ENCODE measurements at regions not wholly inside any gene's neighbourhood (a gene's known extent, or its start where the extent isn't known, plus 50 kb on each side); places are given as distances from the start of the nearest gene placed in this dataset.

DNA sequence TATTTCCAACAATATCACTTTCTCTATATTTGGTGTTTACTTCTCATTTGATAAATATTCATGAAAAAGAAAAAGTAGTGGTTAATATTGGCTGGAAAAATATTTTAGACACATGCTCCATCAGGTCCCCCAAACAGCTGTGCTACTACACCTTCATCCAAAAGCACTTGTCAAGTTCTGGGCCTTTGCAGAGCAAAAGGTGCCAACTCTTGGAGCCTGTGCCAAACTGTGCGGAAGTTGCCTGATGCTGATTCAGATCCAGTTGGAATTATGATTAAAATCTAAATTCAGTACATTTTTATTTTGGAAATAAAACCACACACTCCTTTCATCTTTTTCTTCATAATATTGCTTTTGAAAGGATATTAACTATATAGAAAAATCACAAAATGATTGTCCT, 1497.4 kb upstream of the CADM2 start:
- Mint-ChIP-seq H3K27me3 (no peaks in the 10 kb centered on the region), H3K4me1 (ENCODE audit: low read depth) (no peaks in the 10 kb centered on the region), H3K9me3 (no peaks in the 10 kb centered on the region), H3K36me3 (ENCODE audit: low read depth) (no peaks in the 10 kb centered on the region), H3K27ac (no peak overlapping the region), H3K4me3 (no peak overlapping the region)
- intact Hi-C loops (cut with micrococcal nuclease), result no loop called here

DNA sequence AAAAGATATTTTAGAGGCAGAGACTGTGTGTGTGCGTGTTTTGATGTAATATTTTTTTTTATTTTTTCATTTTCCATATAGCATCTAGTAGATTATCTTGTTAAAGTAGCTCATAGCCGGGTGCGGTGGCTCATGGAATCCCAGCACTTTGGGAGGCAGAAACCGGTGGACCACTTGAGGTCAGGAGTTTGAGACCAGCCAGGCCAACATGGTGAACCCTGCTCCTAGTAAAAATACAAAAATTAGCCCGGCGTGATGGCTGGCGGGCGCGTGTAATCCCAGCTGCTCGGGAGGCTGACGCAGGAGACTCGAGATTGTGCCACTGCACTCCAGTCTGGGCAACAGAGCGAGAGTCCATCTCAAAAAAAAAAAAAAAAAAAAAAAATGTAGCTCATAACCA, 1481.2 kb upstream of the CADM2 start:
- Mint-ChIP-seq H3K9me3 (no peaks in the 10 kb centered on the region), H3K4me3 (no peak overlapping the region), H3K27ac (no peak overlapping the region), H3K36me3 (ENCODE audit: low read depth) (no peaks in the 10 kb centered on the region), H3K27me3 (no peaks in the 10 kb centered on the region), H3K4me1 (ENCODE audit: low read depth) (no peaks in the 10 kb centered on the region)
- intact Hi-C loops (cut with micrococcal nuclease), result no loop called here

DNA sequence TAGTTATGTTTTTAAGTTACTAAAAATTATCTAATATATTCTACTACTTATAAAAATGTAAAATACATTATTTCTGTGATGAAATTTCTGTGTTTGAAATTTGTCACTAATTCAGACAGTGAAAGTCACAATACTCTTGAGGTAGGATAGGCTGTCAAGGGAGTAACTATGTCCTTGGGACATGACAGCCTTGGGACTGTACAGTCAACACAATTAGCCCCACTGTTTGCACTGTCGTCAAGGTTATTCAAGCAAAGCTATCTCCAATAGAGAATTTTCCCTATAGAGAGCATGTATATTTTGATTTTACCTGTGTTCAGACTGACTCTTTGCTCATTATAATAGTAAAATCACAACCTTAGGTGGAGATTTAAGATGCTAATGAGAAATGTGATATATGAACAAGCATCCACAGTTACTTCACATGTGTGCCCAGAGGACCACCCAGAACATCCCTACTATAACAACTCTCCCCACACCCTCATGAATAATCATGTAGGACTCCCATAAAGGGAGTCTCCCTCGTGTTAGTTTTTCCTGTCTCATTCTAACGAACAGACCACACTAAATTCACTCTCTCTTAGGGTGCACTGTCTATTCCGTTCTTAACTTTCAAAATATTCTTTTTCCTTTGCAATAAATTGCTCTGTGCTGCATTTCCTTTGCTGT, 1476.3 kb upstream of the CADM2 start:
- Mint-ChIP-seq H3K27ac (no peak overlapping the region), H3K27me3 (no peaks in the 10 kb centered on the region), H3K9me3 (no peaks in the 10 kb centered on the region), H3K4me3 (no peak overlapping the region), H3K4me1 (ENCODE audit: low read depth) (no peaks in the 10 kb centered on the region), H3K36me3 (ENCODE audit: low read depth) (no peaks in the 10 kb centered on the region)
- intact Hi-C loops (cut with micrococcal nuclease), result no loop called here

DNA sequence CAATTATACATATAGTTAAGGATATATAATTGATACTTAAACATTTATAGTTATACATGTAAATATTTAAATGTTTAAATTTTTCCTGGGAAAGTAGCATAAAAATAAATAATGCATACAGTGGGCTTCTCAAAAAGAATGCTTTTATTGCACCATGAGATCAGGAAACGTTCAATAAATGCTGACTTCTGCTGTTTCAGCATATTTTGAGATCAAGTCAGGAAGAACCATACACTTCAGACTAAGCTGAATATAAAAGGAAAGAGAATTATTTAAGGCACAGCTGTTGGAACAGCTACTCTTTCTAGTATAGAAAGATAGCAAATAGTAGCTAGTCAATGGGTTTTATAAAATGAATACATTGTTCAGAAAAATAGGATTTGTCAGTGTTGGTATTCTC, 1462.3 kb upstream of the CADM2 start:
- Mint-ChIP-seq H3K4me1 (ENCODE audit: low read depth) (no peaks in the 10 kb centered on the region), H3K27ac (no peak overlapping the region), H3K27me3 (no peaks in the 10 kb centered on the region), H3K9me3 (no peaks in the 10 kb centered on the region), H3K36me3 (ENCODE audit: low read depth) (no peaks in the 10 kb centered on the region), H3K4me3 (no peak overlapping the region)
- intact Hi-C loops (cut with micrococcal nuclease), result no loop called here

DNA sequence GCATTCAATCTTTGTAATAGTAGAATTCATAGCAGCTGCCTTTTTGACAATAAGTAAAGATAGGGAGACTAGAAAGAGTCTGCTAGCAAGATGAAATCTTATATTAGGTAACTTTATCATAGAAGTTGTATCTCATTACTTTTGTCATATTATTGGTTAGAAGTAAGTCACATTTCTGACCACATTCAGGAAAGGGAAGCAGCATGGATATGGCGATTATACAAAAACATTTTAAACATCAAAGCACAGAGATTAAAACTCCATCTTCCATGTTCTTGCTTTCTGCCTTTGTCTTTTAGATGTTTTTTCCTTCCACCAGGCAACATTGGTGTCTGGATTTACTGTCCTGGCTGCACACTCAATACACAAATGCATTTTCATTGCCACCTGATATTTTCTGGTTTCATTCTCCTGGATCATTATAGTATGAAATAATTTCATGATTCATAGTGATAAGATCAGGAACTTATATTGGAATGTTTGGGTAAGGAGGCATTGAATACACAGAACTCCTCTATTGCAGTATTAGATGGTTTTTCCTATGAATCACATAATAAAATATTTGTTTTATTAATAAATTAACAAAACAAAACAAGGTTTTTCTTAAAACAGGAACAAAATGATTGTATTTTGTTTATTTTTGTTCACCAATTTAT, 1460.3 kb upstream of the CADM2 start:
- intact Hi-C loops (cut with micrococcal nuclease), result no loop called here
- no peaks in the 10 kb centered on the region for H3K27me3 Mint-ChIP-seq
- no peaks in the 10 kb centered on the region for H3K36me3 Mint-ChIP-seq (ENCODE audit: low read depth)
- H3K9me3 Mint-ChIP-seq, result no peaks in the 10 kb centered on the region
- no peak overlapping the region for H3K4me3 Mint-ChIP-seq
- no peaks in the 10 kb centered on the region for H3K4me1 Mint-ChIP-seq (ENCODE audit: low read depth)
- no peak overlapping the region for H3K27ac Mint-ChIP-seq

DNA sequence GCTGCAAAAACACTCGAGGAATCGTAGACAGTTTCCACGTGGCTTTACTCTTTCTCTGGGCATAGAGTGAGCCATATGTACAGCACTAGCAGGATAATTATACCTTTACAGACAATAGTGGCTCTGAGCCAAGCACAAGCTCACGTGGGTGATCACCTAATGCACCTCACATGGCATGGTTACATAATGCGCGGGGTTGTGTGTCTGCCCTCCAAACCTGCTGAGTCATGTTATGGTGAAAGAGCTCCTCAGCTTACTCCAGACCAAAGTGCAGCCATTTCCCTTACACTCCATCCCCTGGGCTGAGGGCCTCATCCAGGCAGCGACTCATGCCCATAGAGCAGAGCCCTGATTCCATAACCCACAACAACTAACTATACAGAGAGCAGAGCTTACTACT, 1458.4 kb upstream of the CADM2 start:
- H3K9me3 Mint-ChIP-seq, result no peaks in the 10 kb centered on the region
- H3K4me1 Mint-ChIP-seq (ENCODE audit: low read depth), result no peaks in the 10 kb centered on the region
- intact Hi-C loops (cut with micrococcal nuclease), result no loop called here
- no peaks in the 10 kb centered on the region for H3K27me3 Mint-ChIP-seq
- no peaks in the 10 kb centered on the region for H3K36me3 Mint-ChIP-seq (ENCODE audit: low read depth)
- no peak overlapping the region for H3K27ac Mint-ChIP-seq
- H3K4me3 Mint-ChIP-seq, result no peak overlapping the region

DNA sequence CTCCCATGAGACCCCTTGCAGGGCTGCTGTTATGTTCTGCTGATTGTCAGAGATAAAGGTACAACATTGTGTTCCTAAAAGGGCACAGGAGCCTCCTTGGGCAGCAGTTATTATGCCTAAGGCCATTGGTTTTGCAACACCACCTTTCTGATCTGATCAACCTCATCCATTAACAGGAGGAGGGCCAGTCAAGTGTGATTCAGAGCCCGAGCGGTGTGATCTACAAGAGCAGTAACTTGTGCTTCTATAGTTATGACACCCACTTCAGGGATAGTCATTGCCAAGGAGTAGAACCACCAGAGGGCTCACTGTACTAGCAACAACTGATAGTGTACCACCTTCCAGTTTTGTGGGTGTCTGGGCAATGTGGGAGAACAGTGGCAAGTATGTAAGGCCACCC, 1457.9 kb upstream of the CADM2 start:
- Mint-ChIP-seq H3K4me1 (ENCODE audit: low read depth) (no peaks in the 10 kb centered on the region), H3K27ac (no peak overlapping the region), H3K4me3 (no peak overlapping the region), H3K36me3 (ENCODE audit: low read depth) (no peaks in the 10 kb centered on the region), H3K27me3 (no peaks in the 10 kb centered on the region), H3K9me3 (no peaks in the 10 kb centered on the region)
- intact Hi-C loops (cut with micrococcal nuclease), result no loop called here

DNA sequence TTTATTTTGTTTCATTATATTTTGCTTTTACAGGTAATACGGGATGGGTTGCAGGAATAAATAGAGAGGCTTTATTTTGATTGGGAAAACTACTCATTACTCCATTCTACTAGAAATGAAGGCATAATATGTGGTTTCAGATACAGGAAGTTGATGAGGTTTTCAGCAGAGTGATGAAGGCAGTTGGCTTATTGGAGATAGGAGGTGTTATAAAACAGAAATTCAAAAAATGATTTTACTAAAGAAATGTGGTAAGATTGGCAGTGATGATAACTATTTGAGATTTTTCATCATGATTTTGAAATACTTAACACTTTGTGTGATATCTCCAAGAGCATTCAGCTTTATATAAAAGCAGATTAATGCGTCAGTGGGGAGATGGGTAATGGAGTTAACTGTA, 1445.7 kb upstream of the CADM2 start:
- H3K9me3 Mint-ChIP-seq, result no peaks in the 10 kb centered on the region
- no peak overlapping the region for H3K4me3 Mint-ChIP-seq
- no peaks in the 10 kb centered on the region for H3K36me3 Mint-ChIP-seq (ENCODE audit: low read depth)
- H3K27me3 Mint-ChIP-seq, result no peaks in the 10 kb centered on the region
- intact Hi-C loops (cut with micrococcal nuclease), result no loop called here
- H3K4me1 Mint-ChIP-seq (ENCODE audit: low read depth), result no peaks in the 10 kb centered on the region
- H3K27ac Mint-ChIP-seq, result no peak overlapping the region

DNA sequence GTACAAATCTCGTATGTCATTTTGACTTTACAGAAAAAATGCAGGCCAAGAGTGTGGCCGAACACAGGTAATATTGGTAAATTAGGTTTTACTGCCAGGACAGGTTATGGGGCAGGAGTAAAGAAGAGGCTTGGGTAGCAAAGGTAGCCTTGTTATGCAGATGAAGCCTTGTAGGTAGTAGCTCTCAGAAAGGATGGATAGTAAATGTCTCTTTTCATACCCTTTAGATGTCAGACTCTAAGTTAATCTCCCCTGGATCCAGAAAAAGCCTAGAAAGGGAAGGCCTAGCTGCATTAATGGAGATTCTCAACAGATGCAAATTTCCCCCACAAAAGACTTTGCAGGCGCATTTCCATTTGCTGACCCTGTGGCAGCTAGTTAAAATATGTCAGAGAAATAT, 1445.1 kb upstream of the CADM2 start:
- intact Hi-C loops (cut with micrococcal nuclease), result no loop called here
- H3K27ac Mint-ChIP-seq, result no peak overlapping the region
- no peaks in the 10 kb centered on the region for H3K27me3 Mint-ChIP-seq
- H3K4me1 Mint-ChIP-seq (ENCODE audit: low read depth), result no peaks in the 10 kb centered on the region
- H3K9me3 Mint-ChIP-seq, result no peaks in the 10 kb centered on the region
- H3K36me3 Mint-ChIP-seq (ENCODE audit: low read depth), result no peaks in the 10 kb centered on the region
- H3K4me3 Mint-ChIP-seq, result no peak overlapping the region

DNA sequence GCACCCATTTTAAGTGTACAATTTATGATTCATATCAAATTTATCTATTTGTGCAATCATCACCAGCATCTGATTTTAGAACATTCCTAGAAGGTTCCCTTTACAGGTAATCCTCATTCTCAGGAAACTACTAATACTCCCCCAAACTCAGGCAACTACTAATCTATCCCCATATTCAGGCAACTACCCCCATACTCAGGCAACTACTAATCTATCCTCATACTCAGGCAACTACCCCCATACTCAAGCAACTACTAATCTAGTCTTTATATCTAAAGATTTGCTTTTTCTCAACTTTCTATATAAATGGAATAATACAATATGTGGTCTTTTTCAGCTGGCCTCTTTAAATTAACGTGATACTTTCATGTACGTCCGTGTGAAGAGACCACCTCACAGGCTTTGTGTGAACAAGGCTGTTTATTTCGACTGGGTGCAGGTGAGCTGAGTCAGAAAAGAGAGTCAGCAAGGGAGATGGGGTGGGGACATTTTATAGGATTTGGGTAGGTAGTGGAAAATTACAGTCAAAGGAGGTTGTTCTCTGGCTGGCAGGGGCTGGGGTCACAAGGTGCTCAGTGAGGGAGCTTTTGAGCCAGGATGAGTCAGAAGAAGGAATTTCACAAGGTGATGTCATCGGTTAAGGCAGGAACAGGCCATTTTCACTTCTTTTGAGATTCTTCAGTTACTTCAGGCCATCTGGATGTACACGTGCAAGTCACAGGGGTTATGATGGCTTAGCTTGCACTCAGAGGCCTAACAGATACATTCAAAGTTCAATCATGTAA, 1444.5 kb upstream of the CADM2 start:
- no peaks in the 10 kb centered on the region for H3K36me3 Mint-ChIP-seq (ENCODE audit: low read depth)
- intact Hi-C loops (cut with micrococcal nuclease), result no loop called here
- H3K4me3 Mint-ChIP-seq, result no peak overlapping the region
- no peaks in the 10 kb centered on the region for H3K27me3 Mint-ChIP-seq
- no peaks in the 10 kb centered on the region for H3K4me1 Mint-ChIP-seq (ENCODE audit: low read depth)
- H3K9me3 Mint-ChIP-seq, result no peaks in the 10 kb centered on the region
- no peak overlapping the region for H3K27ac Mint-ChIP-seq

DNA sequence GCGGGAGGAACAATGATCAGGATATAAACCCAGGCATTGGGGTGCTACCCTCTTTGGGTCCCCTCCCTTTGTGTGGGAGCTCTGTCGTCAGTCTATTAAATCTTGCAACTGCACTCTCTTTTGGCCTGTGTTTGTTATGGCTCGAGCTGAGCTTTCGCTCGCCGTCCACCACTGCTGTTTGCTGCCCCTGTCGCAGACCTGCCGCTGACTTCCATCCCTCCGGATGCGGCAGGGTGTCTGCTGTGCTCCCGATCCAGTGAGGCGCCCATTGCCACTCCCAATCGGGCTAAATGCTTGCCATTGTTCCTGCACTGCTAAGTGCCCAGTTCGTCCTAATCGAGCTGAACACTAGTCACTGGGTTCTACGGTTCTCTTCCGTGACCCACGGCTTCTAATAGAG, 1443.7 kb upstream of the CADM2 start:
- H3K4me1 Mint-ChIP-seq (ENCODE audit: low read depth), result no peaks in the 10 kb centered on the region
- H3K27me3 Mint-ChIP-seq, result no peaks in the 10 kb centered on the region
- intact Hi-C loops (cut with micrococcal nuclease), result no loop called here
- H3K27ac Mint-ChIP-seq, result no peak overlapping the region
- H3K4me3 Mint-ChIP-seq, result no peak overlapping the region
- no peaks in the 10 kb centered on the region for H3K36me3 Mint-ChIP-seq (ENCODE audit: low read depth)
- H3K9me3 Mint-ChIP-seq, result no peaks in the 10 kb centered on the region

DNA sequence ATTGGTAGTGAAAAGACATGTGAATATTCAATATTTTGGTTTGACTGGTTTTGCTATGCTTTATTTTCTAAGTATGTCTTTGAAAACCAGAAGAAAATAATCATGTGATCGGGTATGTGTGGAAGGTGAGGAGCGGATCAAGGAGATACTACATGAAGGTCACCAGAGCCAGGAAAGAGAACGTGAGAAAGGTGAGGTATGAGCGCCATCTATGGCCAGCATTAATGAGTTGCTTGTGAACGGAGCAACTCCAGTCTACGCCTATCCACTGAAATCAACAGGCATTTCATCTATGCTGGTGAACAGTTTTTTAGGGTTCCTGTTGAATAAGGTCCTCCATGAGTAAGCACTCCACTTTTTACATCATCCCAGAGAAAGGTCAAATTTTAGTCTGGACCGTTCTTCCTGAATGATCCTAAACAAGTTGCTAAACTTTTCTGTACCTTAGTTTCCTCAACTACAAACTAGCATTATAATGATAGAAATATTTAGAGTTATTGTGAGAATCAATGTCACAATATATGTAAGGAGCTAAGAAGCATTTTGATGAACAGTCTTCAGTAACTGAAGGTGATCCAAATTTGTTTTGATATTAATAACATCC, 1435.2 kb upstream of the CADM2 start:
- H3K36me3 Mint-ChIP-seq (ENCODE audit: low read depth), result no peaks in the 10 kb centered on the region

DNA sequence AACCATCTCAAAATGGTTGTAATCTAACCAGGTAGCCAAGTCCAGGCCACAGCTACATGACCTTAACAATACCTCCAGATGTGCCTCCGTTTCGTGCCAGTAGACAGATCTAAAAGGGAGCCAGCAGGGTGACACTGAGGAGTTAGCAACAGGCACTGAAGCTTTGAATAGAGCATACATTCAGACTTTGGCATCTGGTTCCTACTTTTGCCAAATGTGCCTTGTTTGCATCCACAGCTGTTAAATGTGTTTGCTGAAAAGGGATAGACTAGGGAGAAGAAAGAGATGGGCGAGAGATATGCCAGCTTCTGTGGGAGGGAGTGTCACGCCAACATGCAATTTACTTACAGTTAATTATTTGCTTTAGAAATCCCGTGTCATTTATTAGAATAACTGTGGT, 1433.9 kb upstream of the CADM2 start:
- Mint-ChIP-seq H3K4me3 (no peak overlapping the region), H3K4me1 (ENCODE audit: low read depth) (no peaks in the 10 kb centered on the region), H3K9me3 (no peaks in the 10 kb centered on the region), H3K27me3 (no peaks in the 10 kb centered on the region), H3K36me3 (ENCODE audit: low read depth) (no peaks in the 10 kb centered on the region), H3K27ac (no peak overlapping the region)
- intact Hi-C loops (cut with micrococcal nuclease), result no loop called here

More for the DNA sequence above, 1435.2 kb upstream of the CADM2 start:
- intact Hi-C loops (cut with micrococcal nuclease), result no loop called here
- H3K27ac Mint-ChIP-seq, result no peak overlapping the region
- H3K4me3 Mint-ChIP-seq, result no peak overlapping the region
- no peaks in the 10 kb centered on the region for H3K4me1 Mint-ChIP-seq (ENCODE audit: low read depth)
- H3K27me3 Mint-ChIP-seq, result no peaks in the 10 kb centered on the region
- no peaks in the 10 kb centered on the region for H3K9me3 Mint-ChIP-seq

DNA sequence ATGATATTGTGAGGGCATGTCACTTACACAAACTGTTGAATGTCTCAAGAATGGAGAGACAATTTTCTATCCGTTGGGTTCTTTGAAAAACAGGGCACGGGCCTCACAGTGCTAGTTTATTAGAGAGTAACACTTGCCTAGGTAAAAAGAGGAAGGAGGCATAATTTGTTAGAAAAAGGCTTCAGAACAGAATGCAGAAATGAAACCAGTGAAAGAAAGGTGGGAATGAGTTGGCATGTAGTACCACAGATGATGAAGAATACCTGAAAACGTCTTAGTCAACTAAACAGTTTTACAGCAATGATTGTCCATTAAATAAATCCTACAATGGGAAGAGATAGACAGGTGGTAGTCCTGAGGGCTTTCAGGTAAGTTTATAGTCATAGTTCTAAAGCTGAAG, 1399.7 kb upstream of the CADM2 start:
- Mint-ChIP-seq H3K27me3 (no peaks in the 10 kb centered on the region), H3K27ac (no peak overlapping the region), H3K4me3 (no peak overlapping the region), H3K36me3 (ENCODE audit: low read depth) (no peaks in the 10 kb centered on the region), H3K9me3 (peaks cover 48% of the 10 kb centered on the region), H3K4me1 (ENCODE audit: low read depth) (no peaks in the 10 kb centered on the region)
- intact Hi-C loops (cut with micrococcal nuclease), result no loop called here
